ENCODE measurements at regions not wholly inside any gene's neighbourhood (a gene's known extent, or its start where the extent isn't known, plus 50 kb on each side); places are given as distances from the start of the nearest gene placed in this dataset.

DNA sequence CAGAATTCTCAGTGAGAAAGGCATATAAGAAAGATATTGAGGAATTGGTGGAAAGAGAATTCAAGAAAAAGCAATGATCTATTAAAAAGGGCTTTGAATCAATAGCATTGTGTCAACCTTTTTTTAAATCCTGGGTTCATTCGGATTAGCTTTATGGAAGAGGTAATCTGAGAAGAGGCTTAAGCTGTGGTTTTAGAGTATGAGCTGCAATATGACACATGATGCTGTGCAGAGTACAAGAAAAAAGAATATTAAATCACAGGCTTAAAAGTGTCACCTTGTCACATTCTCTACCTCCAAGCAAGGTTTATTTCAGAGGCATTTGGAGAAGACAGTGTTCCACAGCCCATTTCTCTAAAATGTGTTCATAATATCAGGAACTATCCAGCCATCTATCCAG, 128.9 kb downstream of the RTP4 start:
- TF ChIP-seq YY1 (IDR thresholded peaks at IDR 0.05; ENCODE audit: insufficient read depth, insufficient read length) (no peak), ZNF274 (IDR thresholded peaks at IDR 0.05; ENCODE audit: low read depth, low read length) (no peak)

All from NT2/D1 (cell line).